Ovary (tissue), 3 donors: ENCODE measurements at regions not wholly inside any gene's neighbourhood (a gene's known extent, or its start where the extent isn't known, plus 50 kb on each side); places are given as distances from the start of the nearest gene placed in this dataset.

Experiments used
- EP300 ChIP-seq: sonication (generic); formaldehyde crosslinking; IDR thresholded peaks from one replicate; pipeline ENCODE4 v1.6.1; 2017; ENCODE audit warnings: antibody characterized with exemption
- POLR2A ChIP-seq: fragments of 450-650 bp; IDR thresholded peaks from one replicate; pipeline ENCODE4 v1.6.1; 2017; ENCODE audit warnings: antibody characterized with exemption, mild to moderate bottlenecking, moderate library complexity
- TF ChIP-seq, protein P1 (sequence below), 3 donors: fragments of 450-650 bp in 2 of 3; fragments of 200-600 bp in 1 of 3; IDR thresholded peaks; one replicate each; pipeline versions ENCODE4 v1.5.1 to v1.8.0; 2016 to 2022; ENCODE audit warnings: antibody characterized with exemption in 3 of 3, mild to moderate bottlenecking in 1 of 3
- donor health status: DM: no; HTN: no; CAD: no.

DNA sequence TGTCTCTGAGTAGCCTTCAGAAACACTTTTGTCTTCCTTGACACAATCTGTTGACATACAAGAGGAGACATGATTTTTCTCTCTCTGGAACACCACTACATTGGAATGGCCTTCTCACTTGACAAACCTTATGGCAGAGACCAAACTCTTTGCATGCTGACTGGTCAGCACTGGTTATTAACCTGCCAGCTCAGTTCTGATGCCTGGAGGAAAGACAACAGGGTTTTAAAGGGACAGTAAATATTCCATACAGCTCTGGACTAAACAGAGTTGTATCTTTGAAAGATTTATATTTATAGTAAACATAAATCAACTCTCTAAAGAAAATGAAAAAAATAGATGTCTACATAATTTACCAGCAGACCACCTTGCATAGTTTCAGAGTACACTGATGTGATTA is 1139.1 kb upstream of the CDH8 start:
- TF ChIP-seq, protein P1, sequence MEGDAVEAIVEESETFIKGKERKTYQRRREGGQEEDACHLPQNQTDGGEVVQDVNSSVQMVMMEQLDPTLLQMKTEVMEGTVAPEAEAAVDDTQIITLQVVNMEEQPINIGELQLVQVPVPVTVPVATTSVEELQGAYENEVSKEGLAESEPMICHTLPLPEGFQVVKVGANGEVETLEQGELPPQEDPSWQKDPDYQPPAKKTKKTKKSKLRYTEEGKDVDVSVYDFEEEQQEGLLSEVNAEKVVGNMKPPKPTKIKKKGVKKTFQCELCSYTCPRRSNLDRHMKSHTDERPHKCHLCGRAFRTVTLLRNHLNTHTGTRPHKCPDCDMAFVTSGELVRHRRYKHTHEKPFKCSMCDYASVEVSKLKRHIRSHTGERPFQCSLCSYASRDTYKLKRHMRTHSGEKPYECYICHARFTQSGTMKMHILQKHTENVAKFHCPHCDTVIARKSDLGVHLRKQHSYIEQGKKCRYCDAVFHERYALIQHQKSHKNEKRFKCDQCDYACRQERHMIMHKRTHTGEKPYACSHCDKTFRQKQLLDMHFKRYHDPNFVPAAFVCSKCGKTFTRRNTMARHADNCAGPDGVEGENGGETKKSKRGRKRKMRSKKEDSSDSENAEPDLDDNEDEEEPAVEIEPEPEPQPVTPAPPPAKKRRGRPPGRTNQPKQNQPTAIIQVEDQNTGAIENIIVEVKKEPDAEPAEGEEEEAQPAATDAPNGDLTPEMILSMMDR (IDR thresholded peaks at IDR 0.05), result no peak
- TF ChIP-seq POLR2A, result no peak
- no peak for TF ChIP-seq EP300
